Raji (cell line): ENCODE measurements at regions not wholly inside any gene's neighbourhood (a gene's known extent, or its start where the extent isn't known, plus 50 kb on each side); places are given as distances from the start of the nearest gene placed in this dataset.
A peak's percentile ranks its signal among the peaks of the same experiment; 100 is the strongest.

Experiments used
- POLR2A ChIP-seq: IDR thresholded peaks from 2 replicates; pipeline ENCODE4 v1.6.1; 2011; ENCODE audit warnings: low read depth, low read length, control low read depth; ENCODE audit not compliant: insufficient read depth

- TF ChIP-seq POLR2A, result no peak
These were observed 61.3 kb upstream of the SPIN1 start for GRCh38 chr9:88326936-88327335.

GRCh38 chr9:88326015-88326414, 62.2 kb upstream of the SPIN1 start:
- TF ChIP-seq POLR2A, result no peak

GRCh38 chr9:88322906-88323566, 65.2 kb upstream of the SPIN1 start:
- TF ChIP-seq POLR2A, result peak; percentile 30; the same call in 1 of the 2 replicates

GRCh38 chr9:88321764-88322163, 66.5 kb upstream of the SPIN1 start:
- no peak for TF ChIP-seq POLR2A

GRCh38 chr9:88320748-88321415, 67.4 kb upstream of the SPIN1 start:
- no peak for TF ChIP-seq POLR2A

GRCh38 chr9:88319936-88320747, 68.1 kb upstream of the SPIN1 start:
- TF ChIP-seq POLR2A, result no peak

- TF ChIP-seq POLR2A, result no peak
These were observed 74.7 kb upstream of the SPIN1 start for GRCh38 chr9:88313364-88314220.

- no peak for TF ChIP-seq POLR2A
These were observed 75.6 kb upstream of the SPIN1 start for GRCh38 chr9:88312517-88313103.

- TF ChIP-seq POLR2A, result no peak
These were observed 76.2 kb upstream of the SPIN1 start for GRCh38 chr9:88312045-88312444.

- no peak for TF ChIP-seq POLR2A
These were observed 77.8 kb upstream of the SPIN1 start for GRCh38 chr9:88310310-88310980.

GRCh38 chr9:88308831-88309560, 79.2 kb upstream of the SPIN1 start:
- TF ChIP-seq POLR2A, result no peak

- no peak for TF ChIP-seq POLR2A
These were observed 81.1 kb upstream of the SPIN1 start for GRCh38 chr9:88307136-88307535.

GRCh38 chr9:88303721-88304451, 84.4 kb upstream of the SPIN1 start:
- TF ChIP-seq POLR2A, result no peak
